Natural killer cell (primary cell): ENCODE measurements at regions not wholly inside any gene's neighbourhood (a gene's known extent, or its start where the extent isn't known, plus 50 kb on each side); places are given as distances from the start of the nearest gene placed in this dataset.

Source experiments
- ATAC-seq, 3 donors: fragments of 150-1000 bp in 2 of 3; fragments of 200-7000 bp in 1 of 3; cut with Tn5 transposase; 1 replicate in 1 of 3; 2 replicates in 2 of 3; pipeline ENCODE4 v1.10.0; 2021; ENCODE audit warnings: mild to moderate bottlenecking in 2 of 3, moderate library complexity in 2 of 3
- DNase-seq, 2 donors: peaks; one replicate each; pipeline versions ENCODE4 v3.0.0 to v3.0.0-alpha.2; 2013 to 2021; ENCODE audit warnings: mixed read lengths in 1 of 2
- H3K27ac ChIP-seq: one replicate; pipeline ENCODE4 v1.5.1; 2013; ENCODE audit warnings: mild to moderate bottlenecking, low read length
- H3K27me3 ChIP-seq: one replicate; pipeline ENCODE4 v1.6.1; 2013; ENCODE audit warnings: low read length; ENCODE audit not compliant: control insufficient read depth, insufficient read depth
- H3K36me3 ChIP-seq: one replicate; pipeline ENCODE4 v1.6.1; 2013; ENCODE audit warnings: low read length; ENCODE audit not compliant: control insufficient read depth, insufficient read depth
- H3K4me1 ChIP-seq: one replicate; pipeline ENCODE4 v1.6.1; 2013; ENCODE audit warnings: low read length; ENCODE audit not compliant: control insufficient read depth, insufficient read depth
- H3K4me3 ChIP-seq: one replicate; pipeline ENCODE4 v1.5.1; 2013; ENCODE audit warnings: low read length
- H3K9me3 ChIP-seq: one replicate; pipeline ENCODE4 v1.6.1; 2013; ENCODE audit warnings: low read length; ENCODE audit not compliant: control insufficient read depth, insufficient read depth
- H3K27ac Mint-ChIP-seq, 2 donors: one replicate each; pipeline ENCODE4 v1.8.0; 2022; ENCODE audit warnings: mild to moderate bottlenecking in 2 of 2, mixed read lengths in 2 of 2, moderate library complexity in 1 of 2
- H3K27me3 Mint-ChIP-seq, 2 donors: one replicate each; pipeline ENCODE4 v1.8.0; 2022; ENCODE audit warnings: low read depth in 2 of 2, mixed read lengths in 2 of 2
- H3K36me3 Mint-ChIP-seq: one replicate; pipeline ENCODE4 v1.8.0; 2022; ENCODE audit warnings: mixed read lengths
- H3K4me1 Mint-ChIP-seq, 2 donors: one replicate each; pipeline ENCODE4 v1.8.0; 2022; ENCODE audit warnings: mixed read lengths in 2 of 2
- H3K4me3 Mint-ChIP-seq: one replicate; pipeline ENCODE4 v1.8.0; 2022; ENCODE audit warnings: mild to moderate bottlenecking, moderate library complexity, mixed read lengths
- H3K9me3 Mint-ChIP-seq, 2 donors: one replicate each; pipeline ENCODE4 v1.8.0; 2022; ENCODE audit warnings: mixed read lengths in 2 of 2
- CTCF ChIP-seq: fragments of 200-600 bp; IDR thresholded peaks from one replicate; pipeline ENCODE4 v1.8.0; 2022; ENCODE audit warnings: antibody characterized with exemption
- WGBS: methylation state at CpG from one replicate; pipeline ENCODE4 v1.1.7; 2013; ENCODE audit warnings: missing lambda C conversion rate; ENCODE audit not compliant: insufficient coverage; 5-methylcytosine and 5-hydroxymethylcytosine counted together
- intact Hi-C: fragments of 100-400 bp; cut with micrococcal nuclease; formaldehyde crosslinking; loops from one replicate; pipeline ENCODE4 v1.14.2; 2022

- no peaks in the 10 kb centered on the region for H3K27me3 Mint-ChIP-seq
- Histone ChIP-seq H3K36me3 (no peaks in the 10 kb centered on the region), H3K27ac (no peak overlapping the region), H3K9me3 (peaks cover 8% of the 10 kb centered on the region), H3K27me3 (no peaks in the 10 kb centered on the region), H3K4me3 (no peak overlapping the region), H3K4me1 (no peaks in the 10 kb centered on the region)
- peaks cover 14 to 19% of the 10 kb centered on the region in 2 donors for H3K9me3 Mint-ChIP-seq
- intact Hi-C loops, result no loop called here
- H3K36me3 Mint-ChIP-seq, result no peaks in the 10 kb centered on the region
- DNase-seq (no peak), ATAC-seq (no peak)
- TF ChIP-seq CTCF, result no peak
- no peak overlapping the region for H3K27ac Mint-ChIP-seq
- 76% methylated on average over 4 of the region's 5 CpGs for WGBS
- H3K4me1 Mint-ChIP-seq, result no peaks in the 10 kb centered on the region
- H3K4me3 Mint-ChIP-seq, result no peak overlapping the region
Observed at GRCh38 chr2:5954509-5954908, 262.3 kb downstream of the SOX11 start.

- H3K36me3 Mint-ChIP-seq, result no peaks in the 10 kb centered on the region
Observed at GRCh38 chr2:5955921-5956320, 263.7 kb downstream of the SOX11 start.

GRCh38 chr2:5959836-5960820, 267.9 kb downstream of the SOX11 start:
- 83% methylated on average over 5 of the region's 6 CpGs for WGBS
- Histone ChIP-seq H3K27me3 (no peaks in the 10 kb centered on the region), H3K4me1 (no peaks in the 10 kb centered on the region), H3K4me3 (no peak overlapping the region), H3K36me3 (no peaks in the 10 kb centered on the region), H3K27ac (no peak overlapping the region), H3K9me3 (no peaks in the 10 kb centered on the region)
- intact Hi-C loops, result no loop called here
- Mint-ChIP-seq H3K27ac (no peak overlapping the region), H3K4me1 (no peaks in the 10 kb centered on the region), H3K9me3 (peaks cover 6 to 8% of the 10 kb centered on the region in 2 donors), H3K4me3 (no peak overlapping the region), H3K27me3 (no peaks in the 10 kb centered on the region), H3K36me3 (no peaks in the 10 kb centered on the region)
- DNase-seq (no peak), ATAC-seq (no peak)
- TF ChIP-seq CTCF, result no peak

More at GRCh38 chr2:5955921-5956320, 263.7 kb downstream of the SOX11 start:
- no peak for TF ChIP-seq CTCF
- DNase-seq, result no peak
- peaks cover 9 to 11% of the 10 kb centered on the region in 2 donors for H3K9me3 Mint-ChIP-seq
- intact Hi-C loops, result no loop called here
- no peak overlapping the region for H3K27ac ChIP-seq
- H3K27me3 Mint-ChIP-seq, result no peaks in the 10 kb centered on the region
- no peaks in the 10 kb centered on the region for H3K27me3 ChIP-seq
- no peaks in the 10 kb centered on the region for H3K4me1 Mint-ChIP-seq
- no peak overlapping the region for H3K4me3 ChIP-seq
- no peak overlapping the region for H3K27ac Mint-ChIP-seq
- no peak for ATAC-seq
- H3K36me3 ChIP-seq, result no peaks in the 10 kb centered on the region
- no peaks in the 10 kb centered on the region for H3K4me1 ChIP-seq
- H3K9me3 ChIP-seq, result peaks cover 8% of the 10 kb centered on the region
- H3K4me3 Mint-ChIP-seq, result no peak overlapping the region
